ENCODE measurements at regions not wholly inside any gene's neighbourhood (a gene's known extent, or its start where the extent isn't known, plus 50 kb on each side); places are given as distances from the start of the nearest gene placed in this dataset.

- TF ChIP-seq EZH2 (IDR thresholded peaks at IDR 0.05; ENCODE audit: borderline replicate concordance, low read depth, low read length, severe bottlenecking): no peak
- TF ChIP-seq, protein P1, sequence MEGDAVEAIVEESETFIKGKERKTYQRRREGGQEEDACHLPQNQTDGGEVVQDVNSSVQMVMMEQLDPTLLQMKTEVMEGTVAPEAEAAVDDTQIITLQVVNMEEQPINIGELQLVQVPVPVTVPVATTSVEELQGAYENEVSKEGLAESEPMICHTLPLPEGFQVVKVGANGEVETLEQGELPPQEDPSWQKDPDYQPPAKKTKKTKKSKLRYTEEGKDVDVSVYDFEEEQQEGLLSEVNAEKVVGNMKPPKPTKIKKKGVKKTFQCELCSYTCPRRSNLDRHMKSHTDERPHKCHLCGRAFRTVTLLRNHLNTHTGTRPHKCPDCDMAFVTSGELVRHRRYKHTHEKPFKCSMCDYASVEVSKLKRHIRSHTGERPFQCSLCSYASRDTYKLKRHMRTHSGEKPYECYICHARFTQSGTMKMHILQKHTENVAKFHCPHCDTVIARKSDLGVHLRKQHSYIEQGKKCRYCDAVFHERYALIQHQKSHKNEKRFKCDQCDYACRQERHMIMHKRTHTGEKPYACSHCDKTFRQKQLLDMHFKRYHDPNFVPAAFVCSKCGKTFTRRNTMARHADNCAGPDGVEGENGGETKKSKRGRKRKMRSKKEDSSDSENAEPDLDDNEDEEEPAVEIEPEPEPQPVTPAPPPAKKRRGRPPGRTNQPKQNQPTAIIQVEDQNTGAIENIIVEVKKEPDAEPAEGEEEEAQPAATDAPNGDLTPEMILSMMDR (IDR thresholded peaks at IDR 0.05; ENCODE audit: borderline replicate concordance, extremely low read depth, low read length, poor library complexity, severe bottlenecking): no peak
Measured at GRCh38 chr11:131036514-131036913, 120.2 kb upstream of the SNX19 start.
